ENCODE measurements at regions not wholly inside any gene's neighbourhood (a gene's known extent, or its start where the extent isn't known, plus 50 kb on each side); places are given as distances from the start of the nearest gene placed in this dataset.

GRCh38 chr6:1037430-1038202, 274.3 kb upstream of the FOXQ1 start:
- TF ChIP-seq CTCF (IDR thresholded peaks at IDR 0.05) = no peak
- no peak for TF ChIP-seq POLR2A (IDR thresholded peaks at IDR 0.05)
